ENCODE measurements at regions not wholly inside any gene's neighbourhood (a gene's known extent, or its start where the extent isn't known, plus 50 kb on each side); places are given as distances from the start of the nearest gene placed in this dataset.

GRCh38 chr15:25230442-25230841, 208.4 kb downstream of the UBE3A start:
- TF ChIP-seq CTCF (conservative IDR thresholded peaks at IDR 0.05; ENCODE audit: low read length): no peak
- no peak for TF ChIP-seq EZH2phosphoT487 (IDR thresholded peaks at IDR 0.05; ENCODE audit: borderline replicate concordance)
